GM12878 (cell line): ENCODE measurements at regions not wholly inside any gene's neighbourhood (a gene's known extent, or its start where the extent isn't known, plus 50 kb on each side); places are given as distances from the start of the nearest gene placed in this dataset.

Experiments used
- ASH2L ChIP-seq: fragments of 300-600, 200-600 bp; sonication (generic); IDR thresholded peaks from 2 replicates; pipeline ENCODE4 v1.6.1; 2017; ENCODE audit warnings: low read depth, mild to moderate bottlenecking, borderline replicate concordance
- ATF3 ChIP-seq: IDR thresholded peaks from 2 replicates; pipeline ENCODE4 v1.6.1; 2011; ENCODE audit warnings: low read depth, mild to moderate bottlenecking, low read length, moderate library complexity, borderline replicate concordance; ENCODE audit errors: extremely low read depth
- BACH1 ChIP-seq: fragments of 450-650 bp; IDR thresholded peaks from 2 replicates; pipeline ENCODE4 v1.6.1; 2017; ENCODE audit warnings: mild to moderate bottlenecking, borderline replicate concordance
- CBX3 ChIP-seq: fragments of 200-600 bp; sonication (generic); IDR thresholded peaks from 2 replicates; pipeline ENCODE4 v1.6.1; 2016; ENCODE audit warnings: low read depth, borderline replicate concordance
- CBX5 ChIP-seq: sonication (generic); IDR thresholded peaks from 2 replicates; pipeline ENCODE4 v1.6.1; 2016; ENCODE audit warnings: low read depth, moderate library complexity, mild to moderate bottlenecking, inconsistent platforms
- CHD1 ChIP-seq: IDR thresholded peaks from 2 replicates; pipeline ENCODE4 v1.6.1; 2012; ENCODE audit warnings: low read depth, low read length, improper control_type of control experiment
- CHD2 ChIP-seq: IDR thresholded peaks from 2 replicates; pipeline ENCODE4 v1.6.1; 2011; ENCODE audit warnings: low read depth, low read length, improper control_type of control experiment, borderline replicate concordance
- EGR1 ChIP-seq, 2 experiments: IDR thresholded peaks; 1 replicate in 1 of 2; 2 replicates in 1 of 2; pipeline ENCODE4 v1.6.1; 2011 to 2012; ENCODE audit warnings: low read depth in 2 of 2, low read length in 2 of 2, borderline replicate concordance in 1 of 2, mild to moderate bottlenecking in 1 of 2, moderate library complexity in 1 of 2
- FOXM1 ChIP-seq: IDR thresholded peaks from 2 replicates; pipeline ENCODE4 v1.6.1; 2012; ENCODE audit warnings: low read depth, mild to moderate bottlenecking, inconsistent platforms, low read length, moderate library complexity
- GATAD2B ChIP-seq: fragments of 450-650 bp; conservative IDR thresholded peaks from 2 replicates; pipeline ENCODE4 v1.6.1; 2017; ENCODE audit warnings: low read depth, mild to moderate bottlenecking, moderate library complexity
- HDAC2 ChIP-seq: fragments of 200-600 bp; sonication (generic); IDR thresholded peaks from 2 replicates; pipeline ENCODE4 v1.6.1; 2017
- IRF3 ChIP-seq: fragments of 450-650 bp; IDR thresholded peaks from 2 replicates; pipeline ENCODE4 v1.6.1; 2014; ENCODE audit warnings: mild to moderate bottlenecking
- KDM1A ChIP-seq: fragments of 200-600 bp; sonication (generic); IDR thresholded peaks from 2 replicates; pipeline ENCODE4 v1.6.1; 2016; ENCODE audit warnings: borderline replicate concordance
- KLF5 ChIP-seq: fragments of 450-650 bp; IDR thresholded peaks from 2 replicates; pipeline ENCODE4 v1.6.1; 2014; ENCODE audit warnings: mild to moderate bottlenecking; ENCODE audit not compliant: partially characterized antibody
- MEF2A ChIP-seq: IDR thresholded peaks from 2 replicates; pipeline ENCODE4 v1.6.1; 2011; ENCODE audit warnings: low read depth, mild to moderate bottlenecking, low read length, moderate library complexity; ENCODE audit not compliant: insufficient read depth
- MEF2B ChIP-seq: fragments of 450-650 bp; IDR thresholded peaks from 2 replicates; pipeline ENCODE4 v1.6.1; 2018; ENCODE audit warnings: mild to moderate bottlenecking, moderate library complexity; ENCODE audit not compliant: partially characterized antibody, poor library complexity, severe bottlenecking
- MTA3 ChIP-seq: IDR thresholded peaks from 2 replicates; pipeline ENCODE4 v1.6.1; 2012; ENCODE audit warnings: low read length, inconsistent platforms, borderline replicate concordance
- RAD21 ChIP-seq: IDR thresholded peaks from 2 replicates; pipeline ENCODE4 v1.6.1; 2011; ENCODE audit warnings: mild to moderate bottlenecking, low read depth, low read length, moderate library complexity; ENCODE audit not compliant: insufficient read depth
- RAD51 ChIP-seq: fragments of 450-650 bp; IDR thresholded peaks from 2 replicates; pipeline ENCODE4 v1.6.1; 2016; ENCODE audit warnings: moderate library complexity, mild to moderate bottlenecking, inconsistent platforms
- SMAD1 ChIP-seq: fragments of 450-650 bp; IDR thresholded peaks from 2 replicates; pipeline ENCODE4 v1.6.1; 2018; ENCODE audit warnings: mild to moderate bottlenecking, low read depth; ENCODE audit not compliant: partially characterized antibody
- SMAD5 ChIP-seq: IDR thresholded peaks from 2 replicates; pipeline ENCODE4 v1.6.1; 2016; ENCODE audit warnings: antibody characterized with exemption, low read depth
- SP1 ChIP-seq: IDR thresholded peaks from one replicate; pipeline ENCODE4 v1.6.1; 2011; ENCODE audit warnings: low read depth, low read length
- SUZ12 ChIP-seq: fragments of 200-600 bp; sonication (generic); IDR thresholded peaks from one replicate; pipeline ENCODE4 v1.6.1; 2018; ENCODE audit warnings: antibody characterized with exemption, mild to moderate bottlenecking; ENCODE audit not compliant: unreplicated experiment
- WRNIP1 ChIP-seq: IDR thresholded peaks from 2 replicates; pipeline ENCODE4 v1.6.1; 2011; ENCODE audit warnings: low read depth, low read length, improper control_type of control experiment, borderline replicate concordance
- ZNF207 ChIP-seq: fragments of 450-650 bp; IDR thresholded peaks from 2 replicates; pipeline ENCODE4 v1.6.1; 2014; ENCODE audit warnings: antibody characterized with exemption, mild to moderate bottlenecking, borderline replicate concordance
- ZNF24 ChIP-seq: fragments of 450-650 bp; IDR thresholded peaks from 2 replicates; pipeline ENCODE4 v1.6.1; 2017; ENCODE audit warnings: antibody characterized with exemption, mild to moderate bottlenecking
- ZNF592 ChIP-seq: fragments of 450-650 bp; IDR thresholded peaks from 2 replicates; pipeline ENCODE4 v1.6.1; 2017; ENCODE audit warnings: mild to moderate bottlenecking, moderate library complexity

DNA sequence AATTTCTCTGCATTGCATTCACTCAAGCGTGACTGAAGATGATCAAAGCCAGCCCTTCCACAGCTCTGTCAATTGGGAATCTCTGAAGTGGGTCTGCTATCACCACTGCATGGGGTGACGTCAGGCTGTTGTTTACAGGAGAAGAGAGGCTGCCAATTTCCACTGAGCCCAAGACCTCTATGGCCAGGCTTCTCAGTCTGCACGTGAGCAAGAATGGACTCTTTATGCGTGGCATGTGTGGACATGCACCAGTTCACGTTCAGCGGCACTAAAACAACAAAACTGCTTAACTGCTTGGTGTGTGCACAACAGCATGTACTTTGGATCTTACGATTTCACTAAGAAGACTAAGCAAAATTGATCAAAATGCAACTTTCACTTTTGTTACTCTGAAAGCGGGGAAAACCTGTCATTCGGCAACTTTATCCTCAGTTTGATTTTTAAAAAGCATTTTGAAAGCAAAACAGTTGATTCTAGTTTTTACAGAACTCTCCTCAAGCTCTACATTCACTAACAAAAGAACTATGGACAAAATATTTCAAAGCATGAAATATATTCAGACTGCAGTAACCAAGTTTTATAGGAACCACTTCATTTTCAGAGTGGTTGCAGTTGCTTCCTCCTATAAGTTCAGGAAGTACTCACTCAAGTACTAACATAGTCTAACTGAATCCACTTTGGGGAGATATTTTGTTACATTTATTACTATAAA, 77.0 kb upstream of the SERTAD2 start (continued):
- TF ChIP-seq MEF2A = 0 out of 2 replicates have a peak, but pooled peaks have one; percentile 10
- no peak for TF ChIP-seq WRNIP1
- TF ChIP-seq KDM1A = no peak
- no peak for TF ChIP-seq ZNF592
- TF ChIP-seq EGR1 (IDR thresholded peaks at IDR 0.05; ENCODE audit: borderline replicate concordance in 1 of 2, low read depth in 2 of 2, low read length in 2 of 2) = no peak
- TF ChIP-seq GATAD2B = 0 out of 2 replicates have a peak, but pooled peaks have one; percentile 26
- no peak for TF ChIP-seq RAD21
- no peak for TF ChIP-seq BACH1
- TF ChIP-seq ATF3 = no peak
- TF ChIP-seq MTA3 = peak; percentile 53; the same call in 1 of the 2 replicates
- TF ChIP-seq MEF2B = peak; percentile 14
- TF ChIP-seq IRF3 = no peak
- TF ChIP-seq ZNF207 = no peak
- TF ChIP-seq FOXM1 = peak; percentile 39; the same call in 1 of the 2 replicates
- no peak for TF ChIP-seq SP1
- TF ChIP-seq CHD1 = 0 out of 2 replicates have a peak, but pooled peaks have one; percentile 9
- TF ChIP-seq ASH2L = peak; percentile 70; the same call in 1 of the 2 replicates
- no peak for TF ChIP-seq CHD2
- TF ChIP-seq KLF5 = peak; percentile 30
- no peak for TF ChIP-seq SMAD1
- TF ChIP-seq ZNF24 = no peak
- TF ChIP-seq CBX3 = no peak
- TF ChIP-seq RAD51 = peak; percentile 13; the same call in 1 of the 2 replicates
- 0 out of 2 replicates have a peak, but pooled peaks have one; percentile 64 for TF ChIP-seq CBX5
- no peak for TF ChIP-seq HDAC2
- no peak for TF ChIP-seq SUZ12
- no peak for TF ChIP-seq SMAD5
